ENCODE measurements at regions not wholly inside any gene's neighbourhood (a gene's known extent, or its start where the extent isn't known, plus 50 kb on each side); places are given as distances from the start of the nearest gene placed in this dataset.

DNA sequence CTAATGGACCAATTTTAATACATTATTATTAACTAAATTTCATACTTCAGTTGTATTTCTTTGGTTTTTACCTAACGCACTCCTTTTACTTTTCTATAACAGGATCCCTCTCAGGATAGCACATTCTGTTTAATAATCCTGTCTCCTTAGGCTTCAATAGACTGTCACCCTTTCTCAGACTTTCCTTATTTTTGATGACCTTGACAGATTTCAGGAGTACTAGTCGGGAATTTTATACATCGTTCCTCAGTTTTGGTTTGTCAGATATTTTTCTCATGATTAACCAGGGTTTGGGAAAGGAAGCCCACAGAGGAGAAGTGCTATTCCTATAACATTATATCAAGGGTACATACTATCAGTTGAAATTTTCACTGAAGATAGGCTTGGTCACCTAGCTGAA lies 768.0 kb upstream of the GJE1 start:
- ATAC-seq = no peak

DNA sequence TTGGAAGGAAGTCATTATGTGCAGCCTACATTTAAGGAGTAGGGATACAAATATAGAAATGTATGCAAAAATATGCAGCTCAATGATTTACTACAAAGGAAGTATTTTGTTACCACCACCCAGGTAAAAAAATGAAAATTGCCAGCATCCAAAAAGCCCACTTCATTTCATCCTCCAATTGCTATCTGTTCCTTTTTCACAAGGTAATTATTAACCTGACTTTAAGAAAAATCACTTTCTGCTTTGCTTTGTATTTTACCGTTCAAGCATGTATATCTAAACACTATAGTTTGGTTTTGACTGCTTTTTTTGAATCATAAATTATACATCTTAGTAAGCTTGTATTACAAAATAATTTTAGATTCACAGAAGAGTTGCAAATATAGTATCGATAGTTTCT lies 768.5 kb upstream of the GJE1 start:
- H3K36me3 ChIP-seq = no peaks in the 10 kb centered on the region
- DNase-seq (no peak), ATAC-seq (no peak)
- H3K4me1 ChIP-seq = no peaks in the 10 kb centered on the region
- intact Hi-C loops (cut with DNase I) = no loop called here
- no peak overlapping the region for H3K4me3 ChIP-seq
- TF ChIP-seq, protein P1, sequence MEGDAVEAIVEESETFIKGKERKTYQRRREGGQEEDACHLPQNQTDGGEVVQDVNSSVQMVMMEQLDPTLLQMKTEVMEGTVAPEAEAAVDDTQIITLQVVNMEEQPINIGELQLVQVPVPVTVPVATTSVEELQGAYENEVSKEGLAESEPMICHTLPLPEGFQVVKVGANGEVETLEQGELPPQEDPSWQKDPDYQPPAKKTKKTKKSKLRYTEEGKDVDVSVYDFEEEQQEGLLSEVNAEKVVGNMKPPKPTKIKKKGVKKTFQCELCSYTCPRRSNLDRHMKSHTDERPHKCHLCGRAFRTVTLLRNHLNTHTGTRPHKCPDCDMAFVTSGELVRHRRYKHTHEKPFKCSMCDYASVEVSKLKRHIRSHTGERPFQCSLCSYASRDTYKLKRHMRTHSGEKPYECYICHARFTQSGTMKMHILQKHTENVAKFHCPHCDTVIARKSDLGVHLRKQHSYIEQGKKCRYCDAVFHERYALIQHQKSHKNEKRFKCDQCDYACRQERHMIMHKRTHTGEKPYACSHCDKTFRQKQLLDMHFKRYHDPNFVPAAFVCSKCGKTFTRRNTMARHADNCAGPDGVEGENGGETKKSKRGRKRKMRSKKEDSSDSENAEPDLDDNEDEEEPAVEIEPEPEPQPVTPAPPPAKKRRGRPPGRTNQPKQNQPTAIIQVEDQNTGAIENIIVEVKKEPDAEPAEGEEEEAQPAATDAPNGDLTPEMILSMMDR (IDR thresholded peaks at IDR 0.05) = no peak
- H3K27me3 ChIP-seq (ENCODE audit: low read depth) = no peaks in the 10 kb centered on the region
- no peaks in the 10 kb centered on the region for H3K9me3 ChIP-seq
- no peak overlapping the region for H3K27ac ChIP-seq

More for the DNA sequence above, 768.0 kb upstream of the GJE1 start:
- TF ChIP-seq, protein P1 (IDR thresholded peaks at IDR 0.05) = no peak
- Histone ChIP-seq H3K27me3 (ENCODE audit: low read depth) (no peaks in the 10 kb centered on the region), H3K9me3 (no peaks in the 10 kb centered on the region), H3K36me3 (no peaks in the 10 kb centered on the region), H3K4me3 (no peak overlapping the region), H3K4me1 (no peaks in the 10 kb centered on the region), H3K27ac (no peak overlapping the region)
- intact Hi-C loops (cut with DNase I) = no loop called here
- DNase-seq = no peak

DNA sequence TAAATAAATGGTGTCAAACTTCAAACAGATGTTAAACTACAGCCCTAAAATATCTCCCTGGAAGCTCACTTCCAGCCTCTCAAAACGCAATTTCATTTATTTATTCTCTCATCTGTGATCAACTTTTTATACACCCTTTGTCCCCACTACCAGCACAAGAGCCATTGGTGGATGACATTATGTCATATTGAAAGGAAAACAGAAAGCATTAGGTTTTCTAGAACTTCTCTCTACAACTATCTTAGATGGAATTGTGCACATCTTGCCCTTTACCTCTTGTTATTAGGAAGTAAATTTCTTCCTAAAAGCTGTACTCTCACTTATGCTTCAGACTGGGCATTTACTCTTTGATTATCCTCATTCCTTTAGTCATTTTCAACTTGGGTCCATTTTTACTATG lies 771.2 kb upstream of the GJE1 start:
- intact Hi-C loops (cut with DNase I) = no loop called here
- DNase-seq (no peak), ATAC-seq (no peak)
- H3K9me3 ChIP-seq = no peaks in the 10 kb centered on the region
- no peak overlapping the region for H3K27ac ChIP-seq
- no peaks in the 10 kb centered on the region for H3K27me3 ChIP-seq (ENCODE audit: low read depth)
- TF ChIP-seq, protein P1 (IDR thresholded peaks at IDR 0.05) = no peak
- no peaks in the 10 kb centered on the region for H3K36me3 ChIP-seq
- H3K4me3 ChIP-seq = no peak overlapping the region
- H3K4me1 ChIP-seq = no peaks in the 10 kb centered on the region

DNA sequence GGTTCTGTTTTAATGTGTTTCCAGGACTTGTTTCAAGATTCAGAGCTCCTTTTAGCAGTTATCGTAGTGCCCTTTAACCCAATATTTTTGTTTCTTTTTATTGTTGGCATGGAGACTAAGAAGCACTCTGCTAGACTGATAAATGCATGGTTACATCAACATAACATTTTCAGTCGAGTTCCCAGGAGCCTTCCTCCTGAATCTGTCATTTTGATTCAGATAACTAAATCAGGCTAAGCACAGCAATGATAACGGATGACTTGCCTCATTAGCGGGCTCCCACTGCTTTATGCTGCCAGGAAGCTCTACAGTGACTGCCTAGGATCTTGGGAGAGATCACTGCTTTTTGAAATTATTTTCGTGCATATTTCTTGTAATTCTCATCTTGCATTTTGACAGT lies 772.8 kb upstream of the GJE1 start:
- Histone ChIP-seq H3K4me1 (no peaks in the 10 kb centered on the region), H3K27me3 (ENCODE audit: low read depth) (no peaks in the 10 kb centered on the region), H3K9me3 (no peaks in the 10 kb centered on the region), H3K27ac (no peak overlapping the region), H3K4me3 (no peak overlapping the region), H3K36me3 (no peaks in the 10 kb centered on the region)
- ATAC-seq (no peak), DNase-seq (no peak)
- intact Hi-C loops (cut with DNase I) = no loop called here
- TF ChIP-seq, protein P1 (IDR thresholded peaks at IDR 0.05) = no peak

DNA sequence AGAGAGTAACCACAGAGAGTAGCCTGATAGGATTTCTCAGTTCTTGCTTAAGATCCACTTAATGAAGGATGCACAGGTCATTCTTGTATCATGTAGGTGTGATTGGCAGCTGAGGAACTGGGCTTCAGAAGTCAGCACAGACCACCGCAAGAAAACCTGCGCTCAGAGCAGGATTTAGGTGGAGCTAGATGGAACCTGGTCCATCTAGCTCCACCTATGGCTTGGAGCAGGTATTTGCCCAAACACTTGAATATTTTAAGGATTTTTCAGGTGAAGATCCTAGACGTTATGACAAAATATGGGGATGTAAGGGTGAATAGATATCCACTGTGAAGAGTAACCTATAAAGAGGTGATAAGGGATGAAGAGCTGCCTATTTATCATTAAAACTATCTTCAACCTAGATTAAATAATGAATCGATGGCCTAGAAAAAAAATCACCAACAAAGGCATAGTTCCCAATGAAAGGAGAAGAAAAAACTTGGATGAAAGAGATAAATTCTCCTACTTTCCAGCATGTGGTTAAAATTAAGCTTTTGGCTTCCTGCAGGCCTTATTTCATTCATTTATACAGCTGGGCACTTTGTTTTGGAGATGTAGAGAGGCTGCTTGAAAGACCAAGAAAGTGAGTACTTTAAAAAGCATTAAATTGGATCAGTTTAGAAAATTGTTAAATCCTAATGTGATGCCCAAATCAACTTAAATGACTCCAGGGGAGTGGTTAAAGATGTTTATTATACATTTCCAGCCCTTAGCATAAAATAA lies 778.4 kb upstream of the GJE1 start:
- H3K27me3 ChIP-seq (ENCODE audit: low read depth) = no peaks in the 10 kb centered on the region
- no peak for ATAC-seq
- no peaks in the 10 kb centered on the region for H3K9me3 ChIP-seq
- intact Hi-C loops (cut with DNase I) = no loop called here
- H3K27ac ChIP-seq = no peak overlapping the region
- no peak for DNase-seq
- no peak overlapping the region for H3K4me3 ChIP-seq
- H3K4me1 ChIP-seq = no peaks in the 10 kb centered on the region
- TF ChIP-seq, protein P1 (IDR thresholded peaks at IDR 0.05) = no peak
- H3K36me3 ChIP-seq = no peaks in the 10 kb centered on the region

Data from lower lobe of right lung (tissue), 2 donors.